ENCODE measurements at regions not wholly inside any gene's neighbourhood (a gene's known extent, or its start where the extent isn't known, plus 50 kb on each side); places are given as distances from the start of the nearest gene placed in this dataset.

- Histone ChIP-seq H3K9me2 (ENCODE audit: insufficient read depth, low read length) (no peaks in the 10 kb centered on the region), H3K36me3 (ENCODE audit: insufficient read depth, low read length) (no peaks in the 10 kb centered on the region), H2AFZ (ENCODE audit: low read length) (no peak overlapping the region), H3K4me2 (ENCODE audit: low read length) (no peak overlapping the region), H3K9me3 (ENCODE audit: low read length) (0 out of 2 replicates have a peak, but pooled peaks cover 5% of the 10 kb centered on the region), H3K27ac (ENCODE audit: low read depth, low read length, poor library complexity, severe bottlenecking) (no peak overlapping the region), H3K79me2 (ENCODE audit: insufficient read depth, low read depth, low read length) (no peaks in the 10 kb centered on the region), H4K20me1 (ENCODE audit: insufficient read depth, low read length) (no peaks in the 10 kb centered on the region), H3K4me1 (ENCODE audit: insufficient read depth, low read length, poor library complexity, severe bottlenecking) (no peaks in the 10 kb centered on the region), H3K4me3 (ENCODE audit: low read depth, low read length, poor library complexity, severe bottlenecking) (no peak overlapping the region)
- BruUV-seq (replicated peaks), result no TSS peak
- POLR2A ChIA-PET, result no interaction called here
- CTCF ChIA-PET (ENCODE audit: unreplicated experiment), result no interaction called here
- DNase-seq (ENCODE audit: low spot score), result peak; percentile 20
- TF ChIP-seq EZH2phosphoT487 (IDR thresholded peaks at IDR 0.05; ENCODE audit: borderline replicate concordance, low read depth, low read length) (no peak), CTCF (conservative IDR thresholded peaks at IDR 0.05; ENCODE audit: low read length) (peak; percentile 71)
- intact Hi-C loops (cut with micrococcal nuclease; ENCODE audit: unreplicated experiment), result no loop called here
Measured at GRCh38 chr21:20443558-20444155, 554.6 kb upstream of the NCAM2 start.

GRCh38 chr21:20445971-20446370 lies 552.2 kb upstream of the NCAM2 start:
- Histone ChIP-seq H3K4me1 (ENCODE audit: insufficient read depth, low read length, poor library complexity, severe bottlenecking) (no peaks in the 10 kb centered on the region), H3K27ac (ENCODE audit: low read depth, low read length, poor library complexity, severe bottlenecking) (no peak overlapping the region), H3K4me3 (ENCODE audit: low read depth, low read length, poor library complexity, severe bottlenecking) (no peak overlapping the region), H3K9me2 (ENCODE audit: insufficient read depth, low read length) (no peaks in the 10 kb centered on the region), H4K20me1 (ENCODE audit: insufficient read depth, low read length) (no peaks in the 10 kb centered on the region), H3K4me2 (ENCODE audit: low read length) (no peak overlapping the region), H3K9me3 (ENCODE audit: low read length) (0 out of 2 replicates have a peak, but pooled peaks cover 9% of the 10 kb centered on the region), H2AFZ (ENCODE audit: low read length) (no peak overlapping the region), H3K36me3 (ENCODE audit: insufficient read depth, low read length) (no peaks in the 10 kb centered on the region), H3K79me2 (ENCODE audit: insufficient read depth, low read depth, low read length) (no peaks in the 10 kb centered on the region)
- CTCF ChIA-PET (ENCODE audit: unreplicated experiment), result no interaction called here
- POLR2A ChIA-PET, result interaction anchor here (0.7 kb wide), 2 partner anchors 8 to 781 kb away, joined by 3 read pairs; no protein-coding TSS in a partner anchor
- BruUV-seq (replicated peaks), result no TSS peak
- no peak for DNase-seq (ENCODE audit: low spot score)
- intact Hi-C loops (cut with micrococcal nuclease; ENCODE audit: unreplicated experiment), result no loop called here
- TF ChIP-seq EZH2phosphoT487 (IDR thresholded peaks at IDR 0.05; ENCODE audit: borderline replicate concordance, low read depth, low read length) (no peak), CTCF (conservative IDR thresholded peaks at IDR 0.05; ENCODE audit: low read length) (no peak)

- no TSS peak for BruUV-seq (replicated peaks)
- POLR2A ChIA-PET, result interaction anchor here (0.7 kb wide), 1 partner anchor 619 kb away, joined by 3 read pairs; no protein-coding TSS in a partner anchor
- CTCF ChIA-PET (ENCODE audit: unreplicated experiment), result no interaction called here
- H3K36me3 ChIP-seq (ENCODE audit: insufficient read depth, low read length), result no peaks in the 10 kb centered on the region
- H3K4me2 ChIP-seq (ENCODE audit: low read length), result no peak overlapping the region
- H3K27ac ChIP-seq (ENCODE audit: low read depth, low read length, poor library complexity, severe bottlenecking), result no peak overlapping the region
- H3K4me1 ChIP-seq (ENCODE audit: insufficient read depth, low read length, poor library complexity, severe bottlenecking), result no peaks in the 10 kb centered on the region
- intact Hi-C loops (cut with micrococcal nuclease; ENCODE audit: unreplicated experiment), result no loop called here
- H4K20me1 ChIP-seq (ENCODE audit: insufficient read depth, low read length), result no peaks in the 10 kb centered on the region
- TF ChIP-seq EZH2phosphoT487 (IDR thresholded peaks at IDR 0.05; ENCODE audit: borderline replicate concordance, low read depth, low read length) (no peak), CTCF (conservative IDR thresholded peaks at IDR 0.05; ENCODE audit: low read length) (no peak)
- no peak overlapping the region for H3K4me3 ChIP-seq (ENCODE audit: low read depth, low read length, poor library complexity, severe bottlenecking)
- no peaks in the 10 kb centered on the region for H3K79me2 ChIP-seq (ENCODE audit: insufficient read depth, low read depth, low read length)
- no peak for DNase-seq (ENCODE audit: low spot score)
- no peaks in the 10 kb centered on the region for H3K9me2 ChIP-seq (ENCODE audit: insufficient read depth, low read length)
- 0 out of 2 replicates have a peak, but pooled peaks cover 9% of the 10 kb centered on the region for H3K9me3 ChIP-seq (ENCODE audit: low read length)
- H2AFZ ChIP-seq (ENCODE audit: low read length), result no peak overlapping the region
Measured at GRCh38 chr21:20451046-20451445, 547.2 kb upstream of the NCAM2 start.

Measured in OCI-LY7 (cell line).